GM19238 (cell line): ENCODE measurements at regions not wholly inside any gene's neighbourhood (a gene's known extent, or its start where the extent isn't known, plus 50 kb on each side); places are given as distances from the start of the nearest gene placed in this dataset.

Experiments used
- DNase-seq: peaks from one replicate; pipeline ENCODE4 v3.0.0; 2011; ENCODE audit warnings: low spot score; ENCODE audit not compliant: insufficient read length

GRCh38 chr3:22885039-22885438, 318.1 kb upstream of the UBE2E2 start:
- no peak for DNase-seq

- no peak for DNase-seq
These were observed 317.4 kb upstream of the UBE2E2 start for GRCh38 chr3:22885574-22886341.

GRCh38 chr3:22886439-22887068, 316.6 kb upstream of the UBE2E2 start:
- no peak for DNase-seq

- DNase-seq, result no peak
These were observed 315.3 kb upstream of the UBE2E2 start for GRCh38 chr3:22887664-22888291.

GRCh38 chr3:22893101-22893500, 310.0 kb upstream of the UBE2E2 start:
- DNase-seq, result no peak

- no peak for DNase-seq
These were observed 309.3 kb upstream of the UBE2E2 start for GRCh38 chr3:22893644-22894325.

- DNase-seq, result no peak
These were observed 308.3 kb upstream of the UBE2E2 start for GRCh38 chr3:22894865-22895264.

- no peak for DNase-seq
These were observed 307.5 kb upstream of the UBE2E2 start for GRCh38 chr3:22895671-22896070.

- no peak for DNase-seq
These were observed 304.6 kb upstream of the UBE2E2 start for GRCh38 chr3:22898558-22898957.

GRCh38 chr3:22899441-22899840, 303.7 kb upstream of the UBE2E2 start:
- no peak for DNase-seq

GRCh38 chr3:22900296-22900695, 302.8 kb upstream of the UBE2E2 start:
- DNase-seq, result no peak

GRCh38 chr3:22901684-22902083, 301.4 kb upstream of the UBE2E2 start:
- no peak for DNase-seq

GRCh38 chr3:22907161-22907780, 295.9 kb upstream of the UBE2E2 start:
- DNase-seq, result no peak

GRCh38 chr3:22907796-22908195, 295.3 kb upstream of the UBE2E2 start:
- no peak for DNase-seq

- DNase-seq, result no peak
These were observed 294.1 kb upstream of the UBE2E2 start for GRCh38 chr3:22908989-22909507.

- DNase-seq, result no peak
These were observed 286.2 kb upstream of the UBE2E2 start for GRCh38 chr3:22916933-22917332.

- DNase-seq, result no peak
These were observed 283.1 kb upstream of the UBE2E2 start for GRCh38 chr3:22920006-22920405.

- DNase-seq, result no peak
These were observed 280.8 kb upstream of the UBE2E2 start for GRCh38 chr3:22922317-22922716.

GRCh38 chr3:22923711-22924110, 279.4 kb upstream of the UBE2E2 start:
- no peak for DNase-seq

- no peak for DNase-seq
These were observed 274.7 kb upstream of the UBE2E2 start for GRCh38 chr3:22928216-22929110.
